Lung microvascular endothelial cell (primary cell): ENCODE measurements at regions not wholly inside any gene's neighbourhood (a gene's known extent, or its start where the extent isn't known, plus 50 kb on each side); places are given as distances from the start of the nearest gene placed in this dataset.
A peak's percentile ranks its signal among the peaks of the same experiment; 100 is the strongest.

Experiments used
- DNase-seq, 2 donors: peaks; one replicate each; pipeline versions ENCODE4 v3.0.0 to v3.0.0-alpha.2; 2010; ENCODE audit warnings: low read depth in 2 of 2

DNA sequence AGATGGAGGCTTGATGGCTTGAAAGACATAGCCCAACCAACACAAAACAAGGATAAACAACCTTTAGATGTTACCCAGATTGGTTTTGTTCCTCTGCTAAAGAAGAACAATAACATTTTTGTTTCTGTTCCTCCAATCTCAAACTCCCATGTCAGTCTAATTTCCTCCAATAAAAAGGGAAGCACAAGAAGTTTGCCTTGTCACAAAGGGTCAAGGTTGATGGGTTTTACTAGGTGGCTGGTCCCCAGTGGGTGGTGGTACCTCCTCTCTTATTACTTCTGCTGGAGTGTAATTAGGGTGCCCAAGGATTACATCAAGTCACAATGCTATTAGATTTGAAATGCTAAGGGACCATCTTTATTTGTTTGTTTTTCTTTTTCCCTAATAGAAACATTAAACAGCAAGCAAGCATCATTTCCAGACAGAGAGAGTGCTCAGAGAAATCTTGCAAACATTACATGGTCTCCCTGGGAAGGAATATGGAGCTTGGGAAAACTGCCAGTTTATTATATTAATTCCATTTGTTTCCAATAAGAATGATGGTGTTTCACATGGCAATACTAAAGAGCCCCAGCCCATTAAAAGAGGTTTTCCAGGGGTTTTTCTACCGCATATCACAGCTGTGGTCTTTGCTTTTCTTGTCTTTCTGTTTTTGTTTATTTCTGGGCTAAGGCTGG lies 78.3 kb upstream of the AOAH start:
- no peak for DNase-seq

DNA sequence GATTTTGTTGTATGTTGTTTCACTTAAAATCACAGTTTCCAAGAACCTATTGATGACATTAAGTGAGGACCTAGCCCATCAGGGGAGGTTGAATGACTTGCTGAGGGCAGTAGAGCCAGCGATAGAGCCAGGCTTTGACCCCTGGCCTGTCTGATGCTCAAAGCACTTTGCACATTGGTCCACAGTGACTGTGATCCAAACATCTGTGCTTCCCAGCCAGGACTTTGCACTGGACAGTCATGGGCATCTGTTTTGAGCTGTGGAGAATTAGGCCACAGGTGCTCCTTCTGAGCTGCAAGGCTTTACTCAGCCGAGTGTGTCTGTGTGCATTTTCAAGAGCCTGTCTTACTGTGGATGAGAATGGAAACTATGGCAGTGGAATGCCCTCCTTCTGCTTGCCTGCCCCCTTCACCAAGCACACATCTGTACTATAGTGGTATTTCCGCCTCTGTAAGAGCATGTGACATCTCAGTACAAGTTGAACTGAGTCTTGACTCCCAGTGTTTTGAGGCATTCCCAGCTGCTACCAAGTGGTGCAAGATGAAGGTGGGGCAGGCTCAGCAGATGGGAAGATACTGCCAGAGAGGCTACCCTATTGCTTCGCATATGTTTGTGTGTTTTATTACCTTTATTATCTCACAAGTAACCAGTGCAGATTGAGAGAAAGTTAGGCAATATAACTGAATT lies 72.7 kb upstream of the AOAH start:
- DNase-seq, result no peak

DNA sequence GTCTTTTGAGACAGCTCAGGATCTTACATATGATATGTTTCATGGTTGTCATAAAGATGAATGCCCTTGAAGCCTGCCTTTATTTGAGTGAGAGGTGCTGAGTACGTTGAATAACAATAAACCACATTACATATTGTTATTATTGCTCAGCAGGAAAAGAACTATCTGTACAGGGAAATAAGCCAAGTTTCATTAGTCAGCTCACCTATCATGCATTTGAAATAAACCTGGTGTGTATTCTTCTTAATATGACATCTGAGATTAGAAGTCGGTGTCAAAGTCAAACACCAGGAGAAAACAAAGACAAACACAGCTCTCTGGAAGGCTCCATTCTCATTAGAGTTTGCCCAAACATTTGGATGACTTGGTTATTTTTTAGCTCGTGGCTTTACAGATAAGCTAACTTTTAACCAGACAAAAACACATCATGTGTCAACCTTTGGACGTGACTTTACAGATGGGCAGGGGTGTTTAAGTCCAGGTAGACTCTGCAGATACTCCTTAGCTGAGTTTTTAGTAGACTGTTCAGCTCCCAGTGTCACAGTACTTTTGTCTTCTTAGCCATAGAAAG lies 71.2 kb upstream of the AOAH start:
- peak in 1 of 2 donors; percentile 14 for DNase-seq

DNA sequence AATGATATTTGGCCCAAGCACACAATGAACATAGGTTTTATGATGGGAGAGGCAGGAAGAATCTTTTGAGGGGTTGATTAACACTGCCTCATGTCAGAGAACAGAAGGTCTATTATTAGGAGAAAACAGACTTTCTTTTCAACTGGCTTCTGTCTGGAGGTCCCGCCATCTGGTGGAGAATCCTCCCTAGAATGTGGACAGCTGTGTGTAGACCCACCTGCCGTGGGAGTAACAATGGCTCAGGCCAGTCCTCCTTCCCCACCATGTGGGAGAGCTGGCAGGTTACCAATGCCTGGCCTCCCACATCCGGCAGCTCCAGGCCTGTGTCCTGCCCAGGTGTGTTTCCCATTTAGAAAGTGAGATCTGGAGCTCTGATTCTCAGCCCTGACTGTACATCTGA lies 70.4 kb upstream of the AOAH start:
- peak in 1 of 2 donors; percentile 4 for DNase-seq

DNA sequence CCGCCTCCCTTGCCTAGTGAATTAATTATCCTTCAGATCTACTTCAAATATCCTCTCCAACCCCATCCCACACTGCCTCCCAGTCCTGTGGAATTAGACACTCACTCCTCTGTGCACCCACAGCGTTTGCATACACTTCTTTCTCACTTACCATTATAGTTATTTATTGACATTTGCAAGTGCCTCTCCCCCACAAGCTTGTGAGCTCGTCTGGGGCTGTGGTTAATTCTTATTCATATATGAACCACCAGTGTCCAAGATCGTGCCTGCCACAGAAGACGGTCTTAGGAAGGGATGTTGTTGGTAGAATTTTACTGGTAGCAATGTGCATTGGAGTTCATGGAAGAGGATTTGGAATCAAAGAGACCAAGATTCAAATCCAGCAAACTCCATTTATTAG lies 68.1 kb upstream of the AOAH start:
- no peak for DNase-seq

DNA sequence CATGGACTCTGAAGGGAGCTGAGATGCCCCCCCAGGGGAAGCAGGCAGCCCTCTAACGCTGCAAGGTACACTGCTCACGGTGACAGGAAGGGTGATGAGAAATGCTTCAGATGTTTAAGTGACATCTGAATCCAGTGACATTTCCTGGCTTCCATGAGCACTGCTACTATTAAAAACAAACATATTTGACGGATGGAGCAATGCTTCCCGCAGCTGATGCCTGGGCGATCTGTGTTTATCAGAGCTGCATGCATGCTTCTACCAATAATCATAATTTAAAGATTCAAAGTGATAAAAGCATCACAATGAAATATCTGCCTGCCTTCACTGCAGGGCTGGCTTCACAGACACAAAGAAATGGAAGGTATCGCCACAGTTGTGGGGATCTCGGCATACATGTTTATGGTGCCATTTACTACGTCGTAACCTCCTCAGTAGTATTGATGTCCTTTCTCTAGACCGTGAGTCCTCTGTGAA lies 66.1 kb upstream of the AOAH start:
- peak; percentile 4 to 12 for DNase-seq

DNA sequence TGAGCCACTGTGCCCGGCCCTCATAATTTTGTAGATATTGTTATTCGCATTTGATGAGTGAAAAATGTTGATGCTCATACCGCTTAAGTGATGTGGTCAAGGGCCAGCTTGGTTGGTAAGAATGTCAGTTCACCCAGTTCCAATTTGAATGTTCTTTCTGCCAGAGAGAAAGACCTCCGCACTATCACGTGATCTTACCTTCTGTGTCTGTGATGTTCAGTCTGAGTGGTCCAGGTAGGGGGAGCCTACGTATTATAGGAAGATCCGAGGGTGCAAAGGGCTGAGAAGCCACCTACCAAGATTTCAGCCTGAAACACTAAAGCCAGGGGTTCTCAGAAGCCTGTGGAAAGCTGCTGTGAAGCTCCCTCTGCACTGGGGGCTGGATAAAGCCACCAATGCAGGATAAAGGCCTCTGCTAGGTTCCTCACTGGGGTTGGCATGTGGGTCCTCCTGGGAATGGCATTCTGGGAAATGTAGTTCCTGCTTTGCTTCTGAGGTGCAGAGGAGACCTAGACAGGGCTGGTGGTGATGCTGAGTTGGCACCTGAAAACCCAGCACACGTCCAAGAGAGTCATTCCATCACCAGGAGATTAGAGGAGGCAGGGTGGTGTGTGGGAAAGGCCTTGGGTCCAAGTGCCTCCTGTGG lies 64.7 kb upstream of the AOAH start:
- no peak for DNase-seq

DNA sequence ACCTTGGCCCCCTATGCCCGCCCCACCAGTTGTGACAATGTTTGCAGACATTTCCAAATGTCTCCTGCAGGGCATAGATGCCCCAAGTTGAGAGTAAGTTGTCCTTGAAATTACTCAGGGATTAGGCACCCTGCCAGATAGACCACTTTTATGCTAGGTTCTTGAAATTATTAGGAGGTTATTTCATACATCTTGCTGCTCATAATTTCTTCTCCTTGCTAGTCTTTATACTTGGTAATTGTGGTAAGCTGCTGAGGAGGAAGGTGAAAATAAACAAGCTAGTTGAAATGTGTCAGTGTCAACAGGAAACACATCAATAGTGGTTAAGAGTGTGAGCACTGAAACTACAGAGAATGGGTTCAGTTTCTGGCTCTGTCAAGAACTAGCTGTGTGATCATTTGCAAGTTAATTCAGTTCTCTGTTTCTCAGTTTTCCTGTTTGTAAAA lies 63.7 kb upstream of the AOAH start:
- DNase-seq, result no peak

DNA sequence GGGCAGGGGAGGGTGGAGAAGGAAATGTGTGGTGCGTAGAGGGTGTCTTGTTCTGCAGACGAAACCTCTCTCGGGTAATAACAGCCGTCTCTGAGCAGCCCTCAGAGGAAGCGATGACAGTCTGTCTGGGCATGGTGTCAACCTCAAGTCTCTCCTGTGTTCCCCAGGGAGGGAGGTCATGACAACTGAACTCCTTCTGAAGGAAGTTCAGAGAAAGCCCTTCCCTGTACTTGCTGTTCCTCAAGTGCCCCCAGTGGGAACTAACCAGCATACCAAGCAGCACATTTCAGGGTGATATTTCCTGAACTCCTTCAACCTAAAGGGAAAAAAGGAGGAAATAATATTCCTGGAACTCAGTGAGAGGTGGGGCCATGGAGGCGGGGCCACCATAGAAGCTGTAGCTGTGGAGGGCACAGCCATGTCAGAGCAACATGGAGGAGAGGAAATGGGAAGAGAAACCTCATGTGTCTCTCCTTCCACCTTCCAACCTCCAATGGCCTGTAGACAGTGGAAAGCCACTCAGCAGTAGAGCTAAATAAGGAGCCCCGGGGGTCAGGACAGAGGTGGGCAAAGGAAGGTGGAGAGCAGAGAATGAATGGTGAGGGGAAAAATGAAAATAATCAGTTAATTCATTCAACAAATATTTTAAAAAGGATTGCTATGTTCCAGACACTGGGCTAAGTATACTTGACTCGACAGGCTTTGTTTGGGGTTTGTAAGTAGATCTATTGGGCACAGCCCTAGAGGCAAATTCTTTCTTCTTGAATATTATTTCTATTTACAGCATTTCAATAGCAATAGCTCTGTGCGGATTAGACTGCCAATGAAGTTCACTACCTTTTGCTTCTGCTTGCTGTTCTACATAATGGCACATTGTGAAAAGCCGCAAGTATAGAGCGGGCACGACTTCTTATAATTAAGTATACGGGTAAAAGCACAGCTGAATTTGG lies 61.0 kb upstream of the AOAH start:
- DNase-seq, result peak in 1 of 2 donors; percentile 6

DNA sequence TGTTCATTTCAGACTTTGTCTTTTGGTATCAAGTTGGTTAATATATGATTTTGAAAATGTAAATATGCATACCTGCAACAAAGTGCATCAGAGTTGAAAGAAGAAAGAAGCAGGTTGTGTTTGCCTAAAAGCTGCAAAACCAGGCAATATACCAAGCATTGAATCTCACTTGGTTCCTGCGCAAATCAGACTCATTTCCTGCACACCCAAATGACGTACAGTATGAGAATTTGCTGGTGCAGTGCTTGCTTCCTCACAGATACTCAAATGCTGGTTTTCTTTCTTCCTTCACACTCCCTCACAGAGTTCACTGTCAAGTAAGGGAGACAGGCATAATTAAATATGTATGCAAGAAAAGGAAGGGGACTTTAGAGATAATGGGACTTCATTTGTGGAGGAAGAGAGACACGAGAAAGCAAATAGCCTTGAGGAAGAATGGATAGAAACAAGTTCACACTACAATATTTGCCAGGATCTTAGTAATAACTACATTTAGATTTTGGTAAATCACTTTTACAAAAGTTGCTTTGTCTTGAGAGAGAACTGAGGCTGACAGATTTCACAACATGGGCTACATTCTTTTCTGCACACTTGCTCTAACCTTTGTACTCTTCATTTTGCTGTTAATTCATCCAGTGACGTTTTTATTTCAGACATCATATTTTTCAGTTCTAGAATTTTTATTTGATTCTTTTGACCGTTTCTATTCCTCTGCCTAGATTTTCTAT lies 56.9 kb upstream of the AOAH start:
- DNase-seq, result no peak

DNA sequence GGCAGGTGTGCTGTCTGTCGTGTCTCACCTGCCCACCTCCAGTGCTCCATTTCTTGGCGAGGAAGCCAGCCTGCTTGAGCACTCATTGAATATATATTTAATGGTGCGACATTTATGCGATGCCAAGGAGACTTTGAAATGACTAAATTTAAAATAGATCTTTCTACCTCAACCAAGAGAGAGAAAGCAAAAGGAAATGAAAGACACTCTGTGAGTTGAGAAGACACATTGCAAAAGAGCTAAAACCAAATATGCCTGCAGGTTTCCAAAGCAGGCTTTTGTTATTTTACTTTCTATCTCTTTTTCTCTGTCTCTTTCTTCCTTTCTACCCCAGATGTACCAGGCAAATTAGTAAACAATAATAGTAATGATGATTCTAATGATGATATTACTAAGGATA lies 53.6 kb upstream of the AOAH start:
- no peak for DNase-seq

DNA sequence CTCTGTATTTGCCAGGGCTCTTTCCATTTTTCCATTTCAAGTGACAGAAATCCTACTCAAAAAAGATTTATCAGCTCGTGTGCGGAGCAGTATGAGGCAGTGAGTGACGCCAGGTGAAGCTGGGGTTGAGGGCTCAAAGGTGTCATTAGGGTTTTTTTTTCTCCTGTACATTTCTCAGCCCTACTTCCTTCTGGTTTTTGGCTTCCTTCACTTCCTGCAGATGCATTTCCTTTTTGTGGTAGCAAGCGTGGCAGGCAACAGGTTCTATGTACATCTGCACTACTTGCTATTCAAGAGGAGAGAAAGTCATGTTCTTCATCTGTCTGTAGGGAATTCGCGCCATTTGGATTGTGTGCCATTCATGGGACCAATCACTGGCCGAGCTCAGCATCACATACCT lies 52.8 kb upstream of the AOAH start:
- DNase-seq, result no peak

DNA sequence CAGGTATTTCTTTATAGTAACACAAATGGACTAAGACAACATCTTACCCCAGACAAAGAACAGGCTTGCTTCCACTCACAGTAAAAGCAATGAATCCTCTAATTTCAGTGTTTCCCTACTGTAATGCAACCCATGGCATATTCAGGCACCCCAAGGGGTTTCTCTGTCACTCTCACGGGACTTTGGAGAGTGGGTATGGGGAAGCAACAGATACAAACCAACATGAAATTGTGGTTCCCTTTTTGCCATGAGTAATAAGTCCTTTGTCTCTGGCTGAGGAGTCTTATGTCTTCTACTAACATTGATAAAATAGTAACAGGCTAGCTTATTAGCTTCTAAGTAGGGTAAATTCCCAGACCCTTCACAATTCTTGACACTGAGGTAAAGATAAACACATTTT lies 51.4 kb upstream of the AOAH start:
- DNase-seq, result no peak

DNA sequence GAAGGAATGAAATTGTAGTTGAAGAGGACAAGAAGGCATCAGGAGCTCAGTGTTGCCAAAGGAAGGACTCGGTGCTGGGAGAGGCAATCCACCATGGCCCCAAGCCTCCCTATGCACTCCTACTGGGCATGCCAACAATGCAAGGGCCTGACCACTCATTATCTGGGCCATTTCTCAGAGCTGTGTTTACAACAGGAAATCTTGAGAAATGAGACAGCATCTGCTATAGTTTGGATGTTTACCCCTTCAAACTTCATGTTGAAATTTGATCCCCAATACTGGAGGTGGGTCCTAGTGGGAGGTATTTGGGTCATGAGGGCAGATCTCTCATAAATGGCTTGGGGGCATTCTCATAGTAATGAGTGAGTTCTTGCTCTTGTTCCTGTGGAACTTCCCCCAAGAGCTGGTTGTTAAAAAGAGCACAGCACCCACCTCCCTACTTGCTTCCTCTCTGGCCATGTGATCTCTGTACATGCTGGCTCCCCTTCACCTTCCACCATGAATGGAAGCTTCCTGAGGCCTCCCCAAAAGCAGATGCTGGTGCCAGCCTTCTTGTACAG lies 50.8 kb upstream of the AOAH start:
- DNase-seq, result no peak
